Mesothelial cell of epicardium (in vitro differentiated cells): ENCODE measurements at regions not wholly inside any gene's neighbourhood (a gene's known extent, or its start where the extent isn't known, plus 50 kb on each side); places are given as distances from the start of the nearest gene placed in this dataset.

Experiments used
- DNase-seq, 2 experiments: peaks; one replicate each; pipeline ENCODE4 v3.0.0; 2021; ENCODE audit warnings: low spot score in 2 of 2; ENCODE audit not compliant: unreplicated experiment in 2 of 2
- H3K27ac Mint-ChIP-seq: 2 replicates; pipeline ENCODE4 v1.8.0; 2021; ENCODE audit warnings: mixed read lengths
- H3K27me3 Mint-ChIP-seq: 2 replicates; pipeline ENCODE4 v1.8.0; 2021; ENCODE audit warnings: low read depth, mixed read lengths
- H3K36me3 Mint-ChIP-seq: 2 replicates; pipeline ENCODE4 v1.8.0; 2021; ENCODE audit warnings: mixed read lengths
- H3K4me1 Mint-ChIP-seq: 2 replicates; pipeline ENCODE4 v1.8.0; 2021; ENCODE audit warnings: mixed read lengths
- H3K4me3 Mint-ChIP-seq: 2 replicates; pipeline ENCODE4 v1.8.0; 2021; ENCODE audit warnings: mild to moderate bottlenecking, moderate library complexity, mixed read lengths
- H3K9me3 Mint-ChIP-seq: 2 replicates; pipeline ENCODE4 v1.8.0; 2021; ENCODE audit warnings: mixed read lengths
- TF ChIP-seq, protein P1 (sequence below): fragments of 200-600 bp; sonication (generic); IDR thresholded peaks from one replicate; pipeline ENCODE4 v1.5.0; 2021; ENCODE audit warnings: antibody characterized with exemption; ENCODE audit not compliant: unreplicated experiment

DNA sequence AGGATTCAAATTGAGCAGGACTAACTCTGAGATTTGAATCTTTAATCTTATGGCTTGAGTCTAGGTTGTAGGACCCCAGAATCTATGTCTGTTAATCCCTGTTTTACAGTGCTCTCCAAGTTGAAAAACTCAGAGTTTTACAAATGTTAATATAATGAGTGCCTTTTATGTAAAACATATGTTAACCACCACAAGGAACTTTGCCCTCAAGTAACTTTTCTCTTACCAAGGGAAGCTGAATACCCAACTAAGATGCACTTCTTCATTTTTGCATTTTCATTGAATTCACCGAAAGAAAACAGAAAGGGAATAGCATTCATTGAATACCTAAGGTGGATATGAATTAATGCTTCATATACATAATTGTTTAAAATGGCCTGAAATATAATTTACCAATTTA, 338.1 kb downstream of the RPRM start:
- Mint-ChIP-seq H3K27me3 (peaks cover 3% of the 10 kb centered on the region), H3K36me3 (no peaks in the 10 kb centered on the region), H3K4me1 (peaks cover 7% of the 10 kb centered on the region), H3K9me3 (no peaks in the 10 kb centered on the region), H3K4me3 (no peak overlapping the region), H3K27ac (no peak overlapping the region)
- TF ChIP-seq, protein P1, sequence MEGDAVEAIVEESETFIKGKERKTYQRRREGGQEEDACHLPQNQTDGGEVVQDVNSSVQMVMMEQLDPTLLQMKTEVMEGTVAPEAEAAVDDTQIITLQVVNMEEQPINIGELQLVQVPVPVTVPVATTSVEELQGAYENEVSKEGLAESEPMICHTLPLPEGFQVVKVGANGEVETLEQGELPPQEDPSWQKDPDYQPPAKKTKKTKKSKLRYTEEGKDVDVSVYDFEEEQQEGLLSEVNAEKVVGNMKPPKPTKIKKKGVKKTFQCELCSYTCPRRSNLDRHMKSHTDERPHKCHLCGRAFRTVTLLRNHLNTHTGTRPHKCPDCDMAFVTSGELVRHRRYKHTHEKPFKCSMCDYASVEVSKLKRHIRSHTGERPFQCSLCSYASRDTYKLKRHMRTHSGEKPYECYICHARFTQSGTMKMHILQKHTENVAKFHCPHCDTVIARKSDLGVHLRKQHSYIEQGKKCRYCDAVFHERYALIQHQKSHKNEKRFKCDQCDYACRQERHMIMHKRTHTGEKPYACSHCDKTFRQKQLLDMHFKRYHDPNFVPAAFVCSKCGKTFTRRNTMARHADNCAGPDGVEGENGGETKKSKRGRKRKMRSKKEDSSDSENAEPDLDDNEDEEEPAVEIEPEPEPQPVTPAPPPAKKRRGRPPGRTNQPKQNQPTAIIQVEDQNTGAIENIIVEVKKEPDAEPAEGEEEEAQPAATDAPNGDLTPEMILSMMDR = no peak
- DNase-seq = no peak

DNA sequence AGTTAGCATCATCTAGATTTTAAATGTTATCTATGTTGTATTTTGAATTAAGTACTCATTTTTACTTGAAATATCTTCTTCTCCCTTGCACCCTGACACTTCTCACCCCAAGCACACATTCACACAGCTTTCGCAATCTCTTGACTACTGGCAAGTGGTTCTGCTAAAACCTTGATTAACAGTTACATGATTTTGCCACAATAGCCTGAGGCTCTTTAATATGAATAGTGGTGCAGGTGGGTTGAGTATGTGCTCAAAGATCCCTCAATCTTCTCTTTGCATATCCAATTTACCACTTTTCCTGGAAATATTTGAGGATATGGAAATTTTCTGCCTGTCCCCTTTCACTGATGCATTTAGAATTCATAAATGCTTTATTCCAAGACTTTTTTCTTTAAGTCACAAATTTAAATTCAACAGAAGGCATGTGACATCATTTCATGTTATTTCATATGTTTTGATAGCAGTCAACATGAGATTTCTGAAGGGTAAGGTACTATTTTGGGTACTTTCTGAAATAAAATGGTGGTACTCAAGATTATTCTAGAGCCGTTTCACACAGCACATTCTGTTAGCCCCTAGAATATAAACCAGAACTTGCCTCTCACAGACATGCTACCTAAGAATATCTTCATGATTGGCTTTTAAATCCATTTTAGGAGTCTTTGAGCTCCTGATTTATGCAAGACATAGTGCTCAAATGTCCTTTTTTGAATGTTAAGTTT, 339.7 kb downstream of the RPRM start:
- TF ChIP-seq, protein P1 = no peak
- H3K27me3 Mint-ChIP-seq = peaks cover 3% of the 10 kb centered on the region
- H3K36me3 Mint-ChIP-seq = no peaks in the 10 kb centered on the region
- DNase-seq = no peak
- peaks cover 20% of the 10 kb centered on the region for H3K4me1 Mint-ChIP-seq
- no peak overlapping the region for H3K27ac Mint-ChIP-seq
- H3K4me3 Mint-ChIP-seq = no peak overlapping the region
- no peaks in the 10 kb centered on the region for H3K9me3 Mint-ChIP-seq

DNA sequence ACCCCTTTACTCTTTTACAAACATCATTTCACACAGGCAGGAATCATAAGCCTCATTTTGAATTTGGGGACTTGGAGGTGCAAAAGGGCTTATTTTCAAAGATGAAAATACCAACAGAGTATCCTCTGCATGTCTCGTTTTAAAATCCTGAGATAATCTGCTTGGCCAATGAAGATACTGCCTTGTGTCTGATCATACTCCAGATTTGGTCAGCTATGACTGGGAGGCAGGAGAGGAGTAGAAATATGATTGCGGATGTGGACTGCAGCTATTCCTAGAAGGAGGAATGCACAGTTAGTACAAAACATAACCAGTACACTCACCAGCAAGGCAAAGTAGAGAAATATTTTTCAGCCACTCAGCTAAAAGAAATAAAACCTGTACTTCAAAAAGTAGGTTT, 342.3 kb downstream of the RPRM start:
- no peak overlapping the region for H3K4me3 Mint-ChIP-seq
- peaks cover 3% of the 10 kb centered on the region for H3K27me3 Mint-ChIP-seq
- no peaks in the 10 kb centered on the region for H3K9me3 Mint-ChIP-seq
- TF ChIP-seq, protein P1 = no peak
- peaks cover 15% of the 10 kb centered on the region for H3K4me1 Mint-ChIP-seq
- no peak for DNase-seq
- no peaks in the 10 kb centered on the region for H3K36me3 Mint-ChIP-seq
- H3K27ac Mint-ChIP-seq = no peak overlapping the region

DNA sequence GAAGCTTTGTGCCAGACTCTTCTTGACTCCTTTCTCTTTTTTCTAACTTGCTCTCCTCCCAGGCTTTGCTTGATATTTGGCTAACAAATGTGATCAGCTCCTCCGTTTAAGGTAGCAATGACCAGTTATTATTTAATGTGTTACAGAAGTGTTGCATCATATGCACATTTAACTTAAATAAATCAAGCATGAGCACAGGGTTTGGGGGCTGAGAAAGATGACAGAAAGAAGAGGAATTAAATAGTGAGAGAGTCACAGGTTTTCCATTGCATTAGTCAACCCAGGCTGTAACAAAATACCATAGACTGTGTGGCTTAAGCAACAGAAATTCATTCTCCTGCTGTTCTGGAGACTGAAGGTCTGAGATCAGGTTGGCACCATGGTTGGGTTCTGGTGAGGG, 343.8 kb downstream of the RPRM start:
- Mint-ChIP-seq H3K27ac (no peak overlapping the region), H3K9me3 (no peaks in the 10 kb centered on the region), H3K4me3 (no peak overlapping the region), H3K27me3 (peaks cover 3% of the 10 kb centered on the region), H3K36me3 (no peaks in the 10 kb centered on the region), H3K4me1 (peaks cover 15% of the 10 kb centered on the region)
- DNase-seq = no peak
- TF ChIP-seq, protein P1 = no peak

DNA sequence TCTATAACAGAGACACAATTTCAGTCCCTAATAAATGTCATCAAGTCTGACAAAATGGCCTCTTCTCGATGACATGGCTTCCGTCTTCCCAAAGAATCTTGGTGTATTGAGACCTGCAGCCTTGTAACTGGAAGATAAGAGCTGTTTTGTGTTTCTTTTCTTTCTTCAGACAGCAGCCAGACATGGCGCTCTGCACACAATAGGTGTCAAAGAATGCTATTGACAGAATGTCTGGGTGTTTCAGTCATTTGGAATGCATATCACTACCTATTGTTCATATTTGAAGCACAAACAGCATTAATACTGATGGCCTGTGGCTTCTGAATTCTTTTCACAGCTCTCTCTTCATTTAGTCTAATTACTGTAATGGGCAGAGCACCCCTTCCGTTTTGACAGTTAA, 344.8 kb downstream of the RPRM start:
- no peak overlapping the region for H3K27ac Mint-ChIP-seq
- peaks cover 15% of the 10 kb centered on the region for H3K4me1 Mint-ChIP-seq
- H3K27me3 Mint-ChIP-seq = no peaks in the 10 kb centered on the region
- H3K36me3 Mint-ChIP-seq = no peaks in the 10 kb centered on the region
- TF ChIP-seq, protein P1 = no peak
- no peak overlapping the region for H3K4me3 Mint-ChIP-seq
- no peaks in the 10 kb centered on the region for H3K9me3 Mint-ChIP-seq
- DNase-seq = no peak
